Suprapubic skin (tissue), 4 donors: ENCODE measurements at regions not wholly inside any gene's neighbourhood (a gene's known extent, or its start where the extent isn't known, plus 50 kb on each side); places are given as distances from the start of the nearest gene placed in this dataset.

ENCODE experiments used
- POLR2A ChIP-seq, 2 donors: fragments of 450-650 bp; IDR thresholded peaks; one replicate each; pipeline ENCODE4 v1.6.1; 2017; ENCODE audit warnings: antibody characterized with exemption in 2 of 2, mild to moderate bottlenecking in 2 of 2, moderate library complexity in 2 of 2
- POLR2AphosphoS5 ChIP-seq, 3 donors: sonication (generic); formaldehyde crosslinking; IDR thresholded peaks; one replicate each; pipeline ENCODE4 v1.6.1; 2017; ENCODE audit warnings: antibody characterized with exemption in 3 of 3
- TF ChIP-seq, protein P1 (sequence below), 2 donors: fragments of 200-600 bp in 1 of 2; fragments of 450-650 bp in 1 of 2; sonication (generic) in 1 of 2; IDR thresholded peaks; one replicate each; pipeline ENCODE4 v1.5.1; 2016 to 2019; ENCODE audit warnings: antibody characterized with exemption in 2 of 2, mild to moderate bottlenecking in 1 of 2, moderate library complexity in 1 of 2

DNA sequence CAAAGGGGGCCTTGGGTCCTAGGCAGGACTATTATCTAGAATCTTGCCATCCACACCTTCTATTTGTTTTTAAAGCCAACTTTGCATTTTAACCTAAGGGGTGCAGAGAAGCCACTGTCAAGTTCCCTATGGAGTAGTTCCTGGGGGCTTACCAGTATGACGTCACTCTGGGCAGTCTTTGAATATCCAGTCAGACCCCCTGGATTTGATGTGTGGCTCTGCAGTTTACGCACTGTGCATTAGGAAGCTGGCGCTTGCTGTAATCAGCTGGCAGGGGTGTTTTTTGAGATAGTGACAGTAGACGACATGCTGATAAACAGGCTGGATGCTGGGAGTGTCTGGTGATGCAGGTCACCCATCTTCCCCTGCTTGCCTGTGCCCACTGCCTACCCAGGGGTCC lies 892.7 kb upstream of the ZNF722 start:
- TF ChIP-seq, protein P1, sequence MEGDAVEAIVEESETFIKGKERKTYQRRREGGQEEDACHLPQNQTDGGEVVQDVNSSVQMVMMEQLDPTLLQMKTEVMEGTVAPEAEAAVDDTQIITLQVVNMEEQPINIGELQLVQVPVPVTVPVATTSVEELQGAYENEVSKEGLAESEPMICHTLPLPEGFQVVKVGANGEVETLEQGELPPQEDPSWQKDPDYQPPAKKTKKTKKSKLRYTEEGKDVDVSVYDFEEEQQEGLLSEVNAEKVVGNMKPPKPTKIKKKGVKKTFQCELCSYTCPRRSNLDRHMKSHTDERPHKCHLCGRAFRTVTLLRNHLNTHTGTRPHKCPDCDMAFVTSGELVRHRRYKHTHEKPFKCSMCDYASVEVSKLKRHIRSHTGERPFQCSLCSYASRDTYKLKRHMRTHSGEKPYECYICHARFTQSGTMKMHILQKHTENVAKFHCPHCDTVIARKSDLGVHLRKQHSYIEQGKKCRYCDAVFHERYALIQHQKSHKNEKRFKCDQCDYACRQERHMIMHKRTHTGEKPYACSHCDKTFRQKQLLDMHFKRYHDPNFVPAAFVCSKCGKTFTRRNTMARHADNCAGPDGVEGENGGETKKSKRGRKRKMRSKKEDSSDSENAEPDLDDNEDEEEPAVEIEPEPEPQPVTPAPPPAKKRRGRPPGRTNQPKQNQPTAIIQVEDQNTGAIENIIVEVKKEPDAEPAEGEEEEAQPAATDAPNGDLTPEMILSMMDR (IDR thresholded peaks at IDR 0.05), result no peak
- TF ChIP-seq POLR2AphosphoS5 (IDR thresholded peaks at IDR 0.05) (no peak), POLR2A (IDR thresholded peaks at IDR 0.05) (no peak)
